ENCODE measurements at regions not wholly inside any gene's neighbourhood (a gene's known extent, or its start where the extent isn't known, plus 50 kb on each side); places are given as distances from the start of the nearest gene placed in this dataset.
A peak's percentile ranks its signal among the peaks of the same experiment; 100 is the strongest.

GRCh38 chr1:90201467-90202358 lies 206.8 kb downstream of the ZNF326 start:
- peak; percentile 69 for DNase-seq (ENCODE audit: low read depth)

GRCh38 chr1:90200646-90201205 lies 205.8 kb downstream of the ZNF326 start:
- no peak for DNase-seq (ENCODE audit: low read depth)

- no peak for DNase-seq (ENCODE audit: low read depth)
Observed at GRCh38 chr1:90198616-90199332, 203.9 kb downstream of the ZNF326 start.

GRCh38 chr1:90193116-90193515 lies 198.2 kb downstream of the ZNF326 start:
- no peak for DNase-seq (ENCODE audit: low read depth)

GRCh38 chr1:90192408-90192807 lies 197.5 kb downstream of the ZNF326 start:
- DNase-seq (ENCODE audit: low read depth): no peak

- DNase-seq (ENCODE audit: low read depth): no peak
Observed at GRCh38 chr1:90190523-90190922, 195.6 kb downstream of the ZNF326 start.

GRCh38 chr1:90189889-90190288 lies 195.0 kb downstream of the ZNF326 start:
- DNase-seq (ENCODE audit: low read depth): no peak

- DNase-seq (ENCODE audit: low read depth): no peak
Observed at GRCh38 chr1:90187323-90187585, 192.3 kb downstream of the ZNF326 start.

- no peak for DNase-seq (ENCODE audit: low read depth)
Observed at GRCh38 chr1:90186506-90187322, 191.8 kb downstream of the ZNF326 start.

- no peak for DNase-seq (ENCODE audit: low read depth)
Observed at GRCh38 chr1:90176530-90176929, 181.6 kb downstream of the ZNF326 start.

- DNase-seq (ENCODE audit: low read depth): no peak
Observed at GRCh38 chr1:90175490-90176167, 180.7 kb downstream of the ZNF326 start.

- DNase-seq (ENCODE audit: low read depth): no peak
Observed at GRCh38 chr1:90174246-90174645, 179.3 kb downstream of the ZNF326 start.

- DNase-seq (ENCODE audit: low read depth): no peak
Observed at GRCh38 chr1:90162216-90162615, 167.3 kb downstream of the ZNF326 start.

GRCh38 chr1:90161625-90162024 lies 166.7 kb downstream of the ZNF326 start:
- DNase-seq (ENCODE audit: low read depth): no peak

- no peak for DNase-seq (ENCODE audit: low read depth)
Observed at GRCh38 chr1:90155721-90156487, 161.0 kb downstream of the ZNF326 start.

- DNase-seq (ENCODE audit: low read depth): no peak
Observed at GRCh38 chr1:90154711-90155110, 159.8 kb downstream of the ZNF326 start.

- DNase-seq (ENCODE audit: low read depth): peak; percentile 10
Observed at GRCh38 chr1:90149101-90149500, 154.2 kb downstream of the ZNF326 start.

GRCh38 chr1:90147093-90147492 lies 152.2 kb downstream of the ZNF326 start:
- DNase-seq (ENCODE audit: low read depth): no peak

- DNase-seq (ENCODE audit: low read depth): no peak
Observed at GRCh38 chr1:90144820-90145219, 149.9 kb downstream of the ZNF326 start.

- no peak for DNase-seq (ENCODE audit: low read depth)
Observed at GRCh38 chr1:90143591-90143990, 148.7 kb downstream of the ZNF326 start.

GRCh38 chr1:90142697-90143096 lies 147.8 kb downstream of the ZNF326 start:
- DNase-seq (ENCODE audit: low read depth): no peak
